ENCODE measurements at regions not wholly inside any gene's neighbourhood (a gene's known extent, or its start where the extent isn't known, plus 50 kb on each side); places are given as distances from the start of the nearest gene placed in this dataset.

GRCh38 chr2:150142561-150142960 lies 344.9 kb downstream of the RND3 start:
- H3K27ac Mint-ChIP-seq = no peak overlapping the region
- DNase-seq = no peak
- no peaks in the 10 kb centered on the region for H3K27me3 Mint-ChIP-seq (ENCODE audit: low read depth)
- no peak overlapping the region for H3K4me3 Mint-ChIP-seq
- ChIA-PET CTCF (no interaction called here), POLR2A (no interaction called here)
- no peak for ATAC-seq
- H3K36me3 Mint-ChIP-seq (ENCODE audit: low read depth) = no peaks in the 10 kb centered on the region
- H3K4me1 Mint-ChIP-seq (ENCODE audit: low read depth) = no peaks in the 10 kb centered on the region
- H3K9me3 Mint-ChIP-seq (ENCODE audit: insufficient read depth) = peaks cover 6% of the 10 kb centered on the region

DNA sequence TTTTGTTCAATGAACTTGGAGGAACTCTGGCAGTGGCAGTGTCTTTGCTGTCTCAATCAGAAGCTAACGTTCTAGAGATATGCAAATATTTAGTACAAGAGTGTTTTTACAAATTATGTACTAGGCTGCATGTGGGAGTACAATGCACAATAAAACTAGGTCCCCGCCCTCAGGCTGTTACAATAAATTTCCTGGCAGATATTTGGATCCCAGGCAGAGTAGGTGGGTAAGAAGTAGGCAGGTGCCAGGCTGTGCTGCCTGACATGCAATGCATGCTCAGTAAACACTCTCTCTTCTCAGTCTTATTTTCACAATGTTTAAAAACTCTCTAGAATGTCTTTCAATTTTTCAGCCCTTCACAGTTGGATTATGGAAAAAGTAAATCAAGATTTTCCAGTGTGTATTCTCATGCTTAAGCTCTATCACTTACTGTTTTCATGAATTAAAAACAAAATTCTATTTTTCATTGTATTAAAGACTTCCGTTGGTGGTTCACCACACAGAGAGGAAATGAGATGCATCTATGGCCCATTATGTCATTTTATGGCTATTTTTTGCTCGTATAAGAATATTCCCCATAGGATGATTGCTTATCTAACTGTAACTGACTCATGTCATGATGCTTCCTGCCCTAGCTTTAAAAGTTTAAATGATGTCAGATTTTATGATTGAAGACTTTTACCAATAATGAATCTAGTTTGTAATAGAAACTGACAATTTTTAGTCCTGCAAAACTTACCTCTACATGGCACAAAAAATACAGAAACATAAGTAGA lies 346.1 kb downstream of the RND3 start:
- Mint-ChIP-seq H3K9me3 (ENCODE audit: insufficient read depth) (peaks cover 3% of the 10 kb centered on the region), H3K27me3 (ENCODE audit: low read depth) (no peaks in the 10 kb centered on the region), H3K36me3 (ENCODE audit: low read depth) (no peaks in the 10 kb centered on the region), H3K4me3 (no peak overlapping the region), H3K4me1 (ENCODE audit: low read depth) (no peaks in the 10 kb centered on the region), H3K27ac (no peak overlapping the region)
- ChIA-PET CTCF (no interaction called here), POLR2A (no interaction called here)
- DNase-seq = no peak
- ATAC-seq = no peak

DNA sequence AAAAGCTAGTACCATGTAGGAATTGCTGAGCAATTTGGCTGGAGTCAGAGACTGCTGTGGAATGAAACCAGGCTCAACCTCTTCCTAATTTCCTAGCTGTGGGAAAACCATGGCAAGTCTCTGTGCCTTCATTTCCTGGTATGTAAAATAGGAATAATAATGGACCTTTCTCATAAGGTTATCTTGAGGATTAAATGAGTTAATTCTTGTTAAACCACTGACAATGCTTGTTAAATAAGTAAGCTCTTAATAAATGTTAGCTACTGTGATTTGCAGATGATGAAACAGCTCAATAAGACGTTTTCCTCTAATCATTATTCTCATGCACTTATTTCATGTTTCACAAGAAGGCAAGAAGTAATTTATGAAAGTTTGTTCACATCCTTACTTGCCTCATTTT lies 346.7 kb downstream of the RND3 start:
- H3K36me3 Mint-ChIP-seq (ENCODE audit: low read depth) = no peaks in the 10 kb centered on the region
- DNase-seq = no peak
- no peaks in the 10 kb centered on the region for H3K27me3 Mint-ChIP-seq (ENCODE audit: low read depth)
- H3K27ac Mint-ChIP-seq = no peak overlapping the region
- ChIA-PET POLR2A (no interaction called here), CTCF (no interaction called here)
- H3K4me1 Mint-ChIP-seq (ENCODE audit: low read depth) = no peaks in the 10 kb centered on the region
- no peak overlapping the region for H3K4me3 Mint-ChIP-seq
- no peak for ATAC-seq
- H3K9me3 Mint-ChIP-seq (ENCODE audit: insufficient read depth) = no peaks in the 10 kb centered on the region

DNA sequence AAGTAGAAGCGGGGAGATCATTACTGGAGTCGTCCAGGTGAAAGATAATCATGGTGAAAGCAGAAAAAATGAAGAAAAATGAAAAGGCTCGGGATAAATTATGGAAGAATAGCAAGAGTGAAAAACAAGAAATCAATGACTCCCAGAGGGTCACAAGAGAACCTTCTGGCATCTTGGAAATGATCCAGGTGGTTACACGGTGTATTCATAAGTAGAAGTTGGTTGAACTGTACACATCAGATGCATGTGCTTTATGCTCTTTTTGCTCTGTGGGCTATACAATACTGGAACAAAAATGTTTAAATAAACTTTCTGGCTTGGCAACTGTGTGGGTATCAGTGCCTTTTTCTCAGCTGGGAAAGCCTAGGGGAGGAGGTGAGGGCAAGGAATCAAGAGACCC lies 348.9 kb downstream of the RND3 start:
- Mint-ChIP-seq H3K4me1 (ENCODE audit: low read depth) (no peaks in the 10 kb centered on the region), H3K27me3 (ENCODE audit: low read depth) (no peaks in the 10 kb centered on the region), H3K27ac (no peak overlapping the region), H3K4me3 (no peak overlapping the region), H3K36me3 (ENCODE audit: low read depth) (no peaks in the 10 kb centered on the region), H3K9me3 (ENCODE audit: insufficient read depth) (no peaks in the 10 kb centered on the region)
- CTCF ChIA-PET = no interaction called here
- POLR2A ChIA-PET = no interaction called here
- ATAC-seq (no peak), DNase-seq (no peak)

GRCh38 chr2:150137338-150138069 lies 350.0 kb downstream of the RND3 start:
- DNase-seq = no peak
- Mint-ChIP-seq H3K9me3 (ENCODE audit: insufficient read depth) (no peaks in the 10 kb centered on the region), H3K27me3 (ENCODE audit: low read depth) (no peaks in the 10 kb centered on the region), H3K4me1 (ENCODE audit: low read depth) (no peaks in the 10 kb centered on the region), H3K36me3 (ENCODE audit: low read depth) (no peaks in the 10 kb centered on the region), H3K4me3 (no peak overlapping the region), H3K27ac (no peak overlapping the region)
- ChIA-PET POLR2A (no interaction called here), CTCF (no interaction called here)
- ATAC-seq = no peak

DNA sequence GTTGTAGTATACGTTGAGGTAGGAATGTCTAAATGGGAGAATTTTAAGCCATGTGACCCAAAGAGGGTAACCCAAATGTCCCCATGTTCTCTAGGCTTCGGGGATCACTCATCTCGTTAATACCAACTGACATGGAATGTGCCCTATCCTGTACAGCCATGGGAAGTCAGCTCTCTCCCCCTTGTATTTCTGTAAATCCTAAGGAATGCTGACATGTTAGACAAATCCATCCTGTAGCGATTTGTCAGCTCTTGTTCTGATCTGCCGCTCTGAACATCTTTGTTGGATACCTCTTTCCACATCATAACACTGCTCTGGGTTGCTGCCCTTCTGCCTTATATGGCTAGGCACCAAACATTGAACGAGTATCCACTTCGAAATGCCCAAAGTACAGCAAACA lies 350.6 kb downstream of the RND3 start:
- Mint-ChIP-seq H3K27ac (no peak overlapping the region), H3K4me3 (no peak overlapping the region), H3K36me3 (ENCODE audit: low read depth) (no peaks in the 10 kb centered on the region), H3K9me3 (ENCODE audit: insufficient read depth) (no peaks in the 10 kb centered on the region), H3K4me1 (ENCODE audit: low read depth) (no peaks in the 10 kb centered on the region), H3K27me3 (ENCODE audit: low read depth) (no peaks in the 10 kb centered on the region)
- ATAC-seq (no peak), DNase-seq (no peak)
- ChIA-PET POLR2A (no interaction called here), CTCF (no interaction called here)

DNA sequence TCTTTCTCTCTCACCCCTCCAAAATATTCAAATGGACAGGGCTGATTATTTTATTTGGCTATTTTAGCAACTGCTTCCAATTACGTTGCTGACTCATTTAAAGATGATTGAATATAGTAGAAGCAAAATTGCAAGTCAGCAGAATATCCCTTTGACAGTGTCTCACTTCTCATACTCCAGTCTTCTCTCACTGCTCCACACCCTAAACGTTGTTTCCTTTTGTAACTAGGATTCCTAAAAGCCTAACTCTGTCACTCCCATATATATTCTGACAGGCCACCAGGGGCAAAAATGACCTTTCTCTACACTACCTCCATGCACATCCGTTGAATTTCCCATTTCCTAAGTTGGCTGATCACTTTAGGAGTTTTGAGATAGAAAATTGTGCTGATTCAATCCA lies 351.1 kb downstream of the RND3 start:
- DNase-seq (no peak), ATAC-seq (no peak)
- no peaks in the 10 kb centered on the region for H3K27me3 Mint-ChIP-seq (ENCODE audit: low read depth)
- ChIA-PET POLR2A (no interaction called here), CTCF (no interaction called here)
- H3K4me3 Mint-ChIP-seq = no peak overlapping the region
- no peak overlapping the region for H3K27ac Mint-ChIP-seq
- no peaks in the 10 kb centered on the region for H3K4me1 Mint-ChIP-seq (ENCODE audit: low read depth)
- H3K36me3 Mint-ChIP-seq (ENCODE audit: low read depth) = no peaks in the 10 kb centered on the region
- H3K9me3 Mint-ChIP-seq (ENCODE audit: insufficient read depth) = no peaks in the 10 kb centered on the region

DNA sequence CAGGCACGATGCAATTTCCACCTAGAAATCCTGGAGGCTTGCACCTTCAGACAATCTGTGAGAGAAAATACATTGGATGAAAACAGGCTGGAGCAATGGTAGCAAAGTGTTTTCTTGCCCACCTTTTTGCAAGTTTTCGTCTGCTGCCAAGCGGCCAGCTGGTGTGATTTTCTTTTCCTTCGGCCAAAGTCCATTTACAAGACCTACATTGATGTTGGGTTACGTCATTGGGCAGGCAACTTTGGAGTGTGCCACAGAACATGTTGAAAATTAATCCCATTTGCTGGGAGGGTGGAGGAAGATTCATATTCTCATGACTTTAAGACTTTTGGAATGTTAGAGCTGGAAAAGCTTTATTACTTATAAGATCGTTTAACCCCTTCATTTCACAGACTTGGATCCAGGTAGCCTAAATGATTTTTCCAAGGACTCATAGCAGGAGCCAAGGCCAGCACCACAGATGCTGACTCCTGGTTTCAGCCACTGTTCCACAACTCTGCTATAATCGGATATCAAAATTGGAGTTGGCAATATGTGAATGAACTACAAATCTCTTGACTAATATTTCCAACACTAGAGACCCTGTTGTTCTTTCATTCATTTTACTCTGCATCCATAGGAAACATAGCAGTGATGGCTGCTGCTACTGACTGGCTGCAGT lies 352.1 kb downstream of the RND3 start:
- Mint-ChIP-seq H3K4me3 (no peak overlapping the region), H3K4me1 (ENCODE audit: low read depth) (no peaks in the 10 kb centered on the region), H3K9me3 (ENCODE audit: insufficient read depth) (no peaks in the 10 kb centered on the region), H3K36me3 (ENCODE audit: low read depth) (no peaks in the 10 kb centered on the region), H3K27me3 (ENCODE audit: low read depth) (no peaks in the 10 kb centered on the region), H3K27ac (no peak overlapping the region)
- ChIA-PET CTCF (no interaction called here), POLR2A (no interaction called here)
- DNase-seq (no peak), ATAC-seq (no peak)

- Mint-ChIP-seq H3K9me3 (ENCODE audit: insufficient read depth) (no peaks in the 10 kb centered on the region), H3K27ac (no peak overlapping the region), H3K4me1 (ENCODE audit: low read depth) (no peaks in the 10 kb centered on the region), H3K4me3 (no peak overlapping the region), H3K36me3 (ENCODE audit: low read depth) (no peaks in the 10 kb centered on the region), H3K27me3 (ENCODE audit: low read depth) (no peaks in the 10 kb centered on the region)
- POLR2A ChIA-PET = no interaction called here
- no peak for ATAC-seq
- no peak for DNase-seq
- CTCF ChIA-PET = no interaction called here
Measured at GRCh38 chr2:150134223-150134857, 353.1 kb downstream of the RND3 start.

DNA sequence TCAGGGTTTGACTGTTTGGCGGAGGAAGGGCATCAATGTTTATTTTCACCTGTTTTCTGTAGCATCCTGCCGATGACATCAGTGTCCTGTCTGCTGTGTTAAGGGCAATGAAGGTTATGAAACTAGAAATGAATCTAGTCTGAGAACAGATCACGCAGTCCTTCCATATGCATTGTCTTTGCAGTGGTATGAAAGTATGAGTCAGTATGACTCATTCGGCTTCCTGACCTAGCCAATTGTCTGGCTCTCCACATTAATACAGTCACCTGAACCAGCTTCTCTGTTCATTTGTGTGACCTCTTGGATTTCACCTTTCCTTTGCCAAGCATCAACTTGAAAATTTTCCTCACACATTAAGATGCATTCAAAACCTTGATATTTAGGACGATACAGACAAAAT lies 353.8 kb downstream of the RND3 start:
- no peaks in the 10 kb centered on the region for H3K9me3 Mint-ChIP-seq (ENCODE audit: insufficient read depth)
- no peak overlapping the region for H3K4me3 Mint-ChIP-seq
- H3K36me3 Mint-ChIP-seq (ENCODE audit: low read depth) = no peaks in the 10 kb centered on the region
- CTCF ChIA-PET = no interaction called here
- no peak for DNase-seq
- H3K27me3 Mint-ChIP-seq (ENCODE audit: low read depth) = no peaks in the 10 kb centered on the region
- no peak overlapping the region for H3K27ac Mint-ChIP-seq
- POLR2A ChIA-PET = no interaction called here
- no peak for ATAC-seq
- no peaks in the 10 kb centered on the region for H3K4me1 Mint-ChIP-seq (ENCODE audit: low read depth)

- H3K4me3 Mint-ChIP-seq = no peak overlapping the region
- H3K27ac Mint-ChIP-seq = no peak overlapping the region
- ChIA-PET POLR2A (no interaction called here), CTCF (no interaction called here)
- H3K36me3 Mint-ChIP-seq (ENCODE audit: low read depth) = no peaks in the 10 kb centered on the region
- no peaks in the 10 kb centered on the region for H3K9me3 Mint-ChIP-seq (ENCODE audit: insufficient read depth)
- DNase-seq (no peak), ATAC-seq (no peak)
- H3K27me3 Mint-ChIP-seq (ENCODE audit: low read depth) = no peaks in the 10 kb centered on the region
- no peaks in the 10 kb centered on the region for H3K4me1 Mint-ChIP-seq (ENCODE audit: low read depth)
Measured at GRCh38 chr2:150129921-150130575, 357.4 kb downstream of the RND3 start.

- no peaks in the 10 kb centered on the region for H3K4me1 Mint-ChIP-seq (ENCODE audit: low read depth)
- H3K27me3 Mint-ChIP-seq (ENCODE audit: low read depth) = no peaks in the 10 kb centered on the region
- H3K4me3 Mint-ChIP-seq = no peak overlapping the region
- H3K36me3 Mint-ChIP-seq (ENCODE audit: low read depth) = no peaks in the 10 kb centered on the region
- no peak for DNase-seq
- no peak overlapping the region for H3K27ac Mint-ChIP-seq
- POLR2A ChIA-PET = no interaction called here
- H3K9me3 Mint-ChIP-seq (ENCODE audit: insufficient read depth) = no peaks in the 10 kb centered on the region
- ATAC-seq = no peak
- CTCF ChIA-PET = no interaction called here
Measured at GRCh38 chr2:150127995-150128394, 359.5 kb downstream of the RND3 start.
